H9 (cell line): ENCODE measurements at regions not wholly inside any gene's neighbourhood (a gene's known extent, or its start where the extent isn't known, plus 50 kb on each side); places are given as distances from the start of the nearest gene placed in this dataset.

Source experiments
- DNase-seq: peaks from one replicate; pipeline ENCODE4 v3.0.0-alpha.2; 2017
- H2AFZ ChIP-seq: one replicate; pipeline ENCODE4 v1.6.1; 2013; ENCODE audit warnings: mild to moderate bottlenecking, low read length, control low read depth, moderate library complexity
- H2AK5ac ChIP-seq: 2 replicates; pipeline ENCODE4 v1.6.1; 2013; ENCODE audit warnings: low read length, control low read depth, mixed read lengths; ENCODE audit not compliant: insufficient read length
- H2BK120ac ChIP-seq: one replicate; pipeline ENCODE4 v1.6.1; 2013; ENCODE audit warnings: low read depth, mild to moderate bottlenecking, low read length, control low read depth, inconsistent platforms; ENCODE audit not compliant: poor library complexity, severe bottlenecking
- H2BK12ac ChIP-seq: 2 replicates; pipeline ENCODE4 v1.6.1; 2013; ENCODE audit warnings: low read length, control low read depth, mixed read lengths, low read depth; ENCODE audit not compliant: insufficient read length
- H2BK15ac ChIP-seq: 2 replicates; pipeline ENCODE4 v1.6.1; 2013; ENCODE audit warnings: low read depth, low read length, control low read depth
- H2BK20ac ChIP-seq: one replicate; pipeline ENCODE4 v1.6.1; 2013; ENCODE audit warnings: low read depth, mild to moderate bottlenecking, low read length, control low read depth, inconsistent platforms; ENCODE audit not compliant: poor library complexity, severe bottlenecking
- H2BK5ac ChIP-seq: 2 replicates; pipeline ENCODE4 v1.6.1; 2013; ENCODE audit warnings: low read length, control low read depth, mixed read lengths; ENCODE audit not compliant: insufficient read length
- H3K14ac ChIP-seq: 2 replicates; pipeline ENCODE4 v1.6.1; 2013; ENCODE audit warnings: low read length, control low read depth; ENCODE audit not compliant: insufficient read depth
- H3K18ac ChIP-seq: 2 replicates; pipeline ENCODE4 v1.6.1; 2013; ENCODE audit warnings: low read depth, mild to moderate bottlenecking, mixed read lengths, low read length, control low read depth; ENCODE audit not compliant: insufficient read length
- H3K23ac ChIP-seq: 2 replicates; pipeline ENCODE4 v1.6.1; 2013; ENCODE audit warnings: low read length, control low read depth, mixed read lengths, low read depth; ENCODE audit not compliant: insufficient read length
- H3K23me2 ChIP-seq: 2 replicates; pipeline ENCODE4 v1.6.1; 2013; ENCODE audit warnings: low read depth, mild to moderate bottlenecking, mixed read lengths, low read length, control low read depth; ENCODE audit not compliant: insufficient read length, poor library complexity, severe bottlenecking
- H3K27ac ChIP-seq: 2 replicates; pipeline ENCODE4 v1.5.1; 2013; ENCODE audit warnings: low read length, control low read depth, mixed read lengths, low read depth; ENCODE audit not compliant: insufficient read length
- H3K27me3 ChIP-seq: 2 replicates; pipeline ENCODE4 v1.6.1; 2013; ENCODE audit warnings: low read length, control low read depth, inconsistent platforms; ENCODE audit not compliant: insufficient read depth
- H3K4ac ChIP-seq: 2 replicates; pipeline ENCODE4 v1.6.1; 2013; ENCODE audit warnings: low read depth, mild to moderate bottlenecking, control low read depth, inconsistent platforms, low read length, moderate library complexity
- H3K4me1 ChIP-seq: 2 replicates; pipeline ENCODE4 v1.6.1; 2013; ENCODE audit warnings: low read length, control low read depth, inconsistent platforms; ENCODE audit not compliant: insufficient read depth
- H3K4me2 ChIP-seq: 2 replicates; pipeline ENCODE4 v1.6.1; 2013; ENCODE audit warnings: low read length, control low read depth, mixed read lengths; ENCODE audit not compliant: insufficient read length, insufficient read depth
- H3K56ac ChIP-seq: 2 replicates; pipeline ENCODE4 v1.6.1; 2013; ENCODE audit warnings: low read depth, mild to moderate bottlenecking, mixed read lengths, low read length, control low read depth; ENCODE audit not compliant: insufficient read length
- H3K79me1 ChIP-seq: 2 replicates; pipeline ENCODE4 v1.6.1; 2013; ENCODE audit warnings: low read depth, mild to moderate bottlenecking, moderate library complexity, low read length, control low read depth, inconsistent platforms; ENCODE audit not compliant: insufficient read depth, poor library complexity, severe bottlenecking
- H3K79me2 ChIP-seq: 2 replicates; pipeline ENCODE4 v1.6.1; 2013; ENCODE audit warnings: low read length, control low read depth, inconsistent platforms; ENCODE audit not compliant: insufficient read depth
- H3K9ac ChIP-seq: 2 replicates; pipeline ENCODE4 v1.6.1; 2013; ENCODE audit warnings: low read length, control low read depth, mixed read lengths; ENCODE audit not compliant: insufficient read length; ENCODE audit errors: extremely low read depth
- H3K9me3 ChIP-seq: one replicate; pipeline ENCODE4 v1.6.1; 2013; ENCODE audit warnings: low read depth, low read length, inconsistent platforms; ENCODE audit not compliant: control insufficient read depth
- H3T11ph ChIP-seq: one replicate; pipeline ENCODE4 v1.6.1; 2013; ENCODE audit warnings: mild to moderate bottlenecking, low read length, control low read depth, inconsistent platforms
- H4K20me1 ChIP-seq: one replicate; pipeline ENCODE4 v1.6.1; 2013; ENCODE audit not compliant: control insufficient read depth, insufficient read length, insufficient read depth
- H4K5ac ChIP-seq: 2 replicates; pipeline ENCODE4 v1.6.1; 2013; ENCODE audit warnings: low read depth, mild to moderate bottlenecking, mixed read lengths, low read length, control low read depth; ENCODE audit not compliant: insufficient read length
- H4K8ac ChIP-seq: replicated peaks from 2 replicates; pipeline ENCODE4 v1.6.1; 2013; ENCODE audit warnings: low read length, control low read depth, mixed read lengths, low read depth; ENCODE audit not compliant: insufficient read length
- H4K91ac ChIP-seq: 2 replicates; pipeline ENCODE4 v1.6.1; 2013; ENCODE audit warnings: low read depth, mild to moderate bottlenecking, moderate library complexity, mixed read lengths, low read length, control low read depth; ENCODE audit not compliant: insufficient read length
- H3K27ac Mint-ChIP-seq, 3 experiments: 2 replicates in 2 of 3; 3 replicates in 1 of 3; pipeline ENCODE4 v1.8.0; 2020 to 2021; ENCODE audit warnings: mixed read lengths in 3 of 3, mild to moderate bottlenecking in 1 of 3, moderate library complexity in 1 of 3
- H3K27me3 Mint-ChIP-seq: 2 replicates; pipeline ENCODE4 v1.8.0; 2021; ENCODE audit warnings: low read depth, mild to moderate bottlenecking, moderate library complexity, mixed read lengths
- H3K36me3 Mint-ChIP-seq, 3 experiments: 2 replicates in 2 of 3; 3 replicates in 1 of 3; pipeline ENCODE4 v1.8.0; 2020 to 2021; ENCODE audit warnings: low read depth in 3 of 3, mixed read lengths in 3 of 3; ENCODE audit not compliant: insufficient read depth in 1 of 3
- H3K4me1 Mint-ChIP-seq, 2 experiments: 2 replicates each; pipeline ENCODE4 v1.8.0; 2020; ENCODE audit warnings: mixed read lengths in 2 of 2
- H3K4me3 Mint-ChIP-seq, 2 experiments: 2 replicates in 1 of 2; 3 replicates in 1 of 2; pipeline ENCODE4 v1.8.0; 2020 to 2021; ENCODE audit warnings: mild to moderate bottlenecking in 2 of 2, mixed read lengths in 2 of 2, moderate library complexity in 1 of 2
- H3K9me3 Mint-ChIP-seq, 2 experiments: 2 replicates in 1 of 2; 3 replicates in 1 of 2; pipeline ENCODE4 v1.8.0; 2020; ENCODE audit warnings: mild to moderate bottlenecking in 2 of 2, mixed read lengths in 2 of 2, moderate library complexity in 1 of 2
- CTCF ChIP-seq: fragments of 200-600 bp; sonication (generic); conservative IDR thresholded peaks from 3 replicates; pipeline ENCODE4 v1.8.0; 2021; ENCODE audit warnings: antibody characterized with exemption, mild to moderate bottlenecking
- WGBS: extraction: QIAGEN DNeasy Blood & Tissue Kit; methylation state at CpG from one replicate; pipeline ENCODE4 v1.1.7; 2013; ENCODE audit warnings: missing lambda C conversion rate, low lambda C conversion rate, mixed read lengths; ENCODE audit not compliant: insufficient read length; ENCODE audit errors: extremely low coverage; 5-methylcytosine and 5-hydroxymethylcytosine counted together

DNA sequence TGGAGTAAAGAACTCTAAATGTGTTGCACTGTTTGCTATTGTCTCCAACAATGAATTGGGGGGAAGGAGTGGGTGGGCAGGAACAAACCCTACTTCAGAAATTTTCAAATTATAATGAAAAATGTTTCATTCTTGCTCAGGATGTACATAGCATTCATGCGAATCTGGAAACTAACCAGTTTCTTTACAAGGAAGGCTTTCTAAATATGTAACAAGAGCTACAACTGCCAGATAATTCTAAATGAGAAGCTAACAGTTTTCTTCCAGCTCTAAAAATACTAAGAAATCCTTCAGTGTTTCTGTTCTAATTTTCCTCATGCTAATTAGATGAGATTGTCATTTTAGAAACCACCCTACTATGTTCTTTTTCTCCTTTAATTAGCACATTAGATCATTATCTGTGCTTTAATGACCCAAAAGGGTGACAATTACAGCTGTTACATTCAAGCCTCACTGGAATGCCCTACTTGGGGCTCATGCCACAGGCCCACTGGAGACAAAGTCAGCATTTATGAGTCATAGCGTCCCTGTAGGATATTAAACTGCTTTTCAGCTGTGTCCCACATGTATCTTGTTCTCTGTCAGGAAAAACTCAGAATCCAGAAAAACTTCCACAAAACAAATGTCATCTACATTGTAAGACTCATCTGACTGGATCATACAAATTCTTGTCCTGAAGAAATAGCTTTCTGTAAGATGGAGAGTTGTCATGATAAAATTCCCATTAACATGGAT lies 804.6 kb upstream of the CXADR start:
- no peak overlapping the region for H4K91ac ChIP-seq
- H3K23ac ChIP-seq = no peak overlapping the region

More for the DNA sequence above, 804.6 kb upstream of the CXADR start:
- no peak overlapping the region for H3K4me3 Mint-ChIP-seq
- Histone ChIP-seq H3K9me3 (no peaks in the 10 kb centered on the region), H3K4me2 (no peak overlapping the region), H3K4ac (no peak overlapping the region), H3K79me2 (no peaks in the 10 kb centered on the region), H3K9ac (no peak overlapping the region), H4K5ac (no peak overlapping the region), H3K18ac (no peak overlapping the region), H3K14ac (no peak overlapping the region), H3K27ac (no peak overlapping the region), H2BK5ac (no peak overlapping the region), H3K27me3 (no peaks in the 10 kb centered on the region), H2AFZ (no peak overlapping the region), H4K20me1 (no peaks in the 10 kb centered on the region), H3K56ac (no peak overlapping the region), H2BK20ac (no peak overlapping the region), H3K4me1 (no peaks in the 10 kb centered on the region), H3K23me2 (no peaks in the 10 kb centered on the region), H2BK120ac (no peak overlapping the region), H3K79me1 (no peaks in the 10 kb centered on the region), H3T11ph (no peak overlapping the region), H2AK5ac (no peak overlapping the region), H4K8ac (no peak overlapping the region), H2BK15ac (no peak overlapping the region), H2BK12ac (no peak overlapping the region)
- H3K9me3 Mint-ChIP-seq = peaks cover 2 to 3% of the 10 kb centered on the region in 2 experiments; a peak in 4 of 5 replicates
- H3K27ac Mint-ChIP-seq = no peak overlapping the region
- no peak for DNase-seq
- WGBS = no CpG with 5 or more reads among the region's 2 CpGs
- H3K27me3 Mint-ChIP-seq = no peaks in the 10 kb centered on the region
- H3K36me3 Mint-ChIP-seq = peaks cover 0 to 6% (median 3%) of the 10 kb centered on the region in 3 experiments; a peak in 3 of 7 replicates
- TF ChIP-seq CTCF = no peak
- peaks cover 4 to 7% of the 10 kb centered on the region in 2 experiments; a peak in 3 of 4 replicates for H3K4me1 Mint-ChIP-seq
